ENCODE measurements at regions not wholly inside any gene's neighbourhood (a gene's known extent, or its start where the extent isn't known, plus 50 kb on each side); places are given as distances from the start of the nearest gene placed in this dataset.

DNA sequence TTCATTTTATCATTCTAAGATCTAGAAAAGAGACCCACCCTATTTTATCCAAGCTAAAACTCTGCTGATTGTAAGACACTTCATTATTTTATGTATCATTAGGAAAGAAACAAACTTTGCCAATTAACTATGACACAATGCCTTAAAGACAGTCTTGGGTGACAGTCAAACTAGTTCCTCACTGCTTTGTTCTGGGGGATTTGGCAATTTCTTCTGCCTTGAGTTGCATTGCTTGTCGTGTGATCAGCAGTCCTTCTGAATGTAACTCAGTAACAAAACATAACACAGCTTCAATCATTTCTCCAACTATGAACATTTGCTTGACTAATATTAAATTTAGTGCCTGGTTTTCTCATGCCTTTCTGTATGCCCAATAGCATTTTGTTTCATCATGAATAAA is 577.9 kb upstream of the DIPK2B start:
- no peak for DNase-seq (ENCODE audit: low read depth)
- no peak overlapping the region for H3K4me3 ChIP-seq (ENCODE audit: low read length)
- TF ChIP-seq CTCF (conservative IDR thresholded peaks at IDR 0.05; ENCODE audit: low read depth, low read length) = no peak

- TF ChIP-seq CTCF (conservative IDR thresholded peaks at IDR 0.05; ENCODE audit: low read depth, low read length) = no peak
- DNase-seq (ENCODE audit: low read depth) = no peak
- no peak overlapping the region for H3K4me3 ChIP-seq (ENCODE audit: low read length)
These were observed 576.7 kb upstream of the DIPK2B start for GRCh38 chrX:45777366-45777765.

- DNase-seq (ENCODE audit: low read depth) = no peak
- TF ChIP-seq CTCF (conservative IDR thresholded peaks at IDR 0.05; ENCODE audit: low read depth, low read length) = no peak
- H3K4me3 ChIP-seq (ENCODE audit: low read length) = no peak overlapping the region
These were observed 574.8 kb upstream of the DIPK2B start for GRCh38 chrX:45775468-45775867.

GRCh38 chrX:45774961-45775360 is 574.3 kb upstream of the DIPK2B start:
- TF ChIP-seq CTCF (conservative IDR thresholded peaks at IDR 0.05; ENCODE audit: low read depth, low read length) = no peak
- DNase-seq (ENCODE audit: low read depth) = no peak
- no peak overlapping the region for H3K4me3 ChIP-seq (ENCODE audit: low read length)

DNA sequence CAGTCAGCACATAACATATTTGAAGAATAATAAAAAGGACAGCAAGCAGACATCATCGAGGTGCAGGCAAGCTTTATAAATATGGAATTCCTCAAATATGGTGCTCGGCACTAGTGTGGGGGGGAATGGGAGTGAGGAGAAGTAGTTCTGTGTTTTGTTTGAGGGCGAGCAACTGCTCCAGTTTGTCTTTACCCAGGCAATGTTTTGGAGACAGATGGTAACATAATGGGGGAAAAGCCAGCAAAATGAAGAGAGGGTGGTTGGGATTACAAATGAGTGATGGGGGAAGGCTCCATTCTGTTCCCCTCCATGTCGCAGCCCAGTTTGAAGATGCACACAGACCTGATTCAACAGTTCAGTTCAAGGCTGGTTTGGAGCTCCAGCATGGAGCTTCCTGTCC is 572.9 kb upstream of the DIPK2B start:
- no peak for DNase-seq (ENCODE audit: low read depth)
- TF ChIP-seq CTCF (conservative IDR thresholded peaks at IDR 0.05; ENCODE audit: low read depth, low read length) = no peak
- no peak overlapping the region for H3K4me3 ChIP-seq (ENCODE audit: low read length)

GRCh38 chrX:45771560-45772340 is 571.1 kb upstream of the DIPK2B start:
- TF ChIP-seq CTCF (conservative IDR thresholded peaks at IDR 0.05; ENCODE audit: low read depth, low read length) = no peak
- peak overlapping the region; percentile 60 for H3K4me3 ChIP-seq (ENCODE audit: low read length)
- no peak for DNase-seq (ENCODE audit: low read depth)

- peak; percentile 72 for DNase-seq (ENCODE audit: low read depth)
- H3K4me3 ChIP-seq (ENCODE audit: low read length) = peak overlapping the region; percentile 60
- no peak for TF ChIP-seq CTCF (conservative IDR thresholded peaks at IDR 0.05; ENCODE audit: low read depth, low read length)
These were observed 570.4 kb upstream of the DIPK2B start for GRCh38 chrX:45771114-45771513.
